Motor neuron (in vitro differentiated cells): ENCODE measurements at regions not wholly inside any gene's neighbourhood (a gene's known extent, or its start where the extent isn't known, plus 50 kb on each side); places are given as distances from the start of the nearest gene placed in this dataset.

ENCODE experiments used
- ATAC-seq, 8 experiments: fragments of 200-7000 bp; cut with Tn5 transposase; replicated peaks in 6 of 8; 2 replicates each; pipeline ENCODE4 v1.8.0; 2021; ENCODE audit warnings: mild to moderate bottlenecking in 8 of 8, moderate library complexity in 8 of 8
- H3K27ac ChIP-seq, 2 donors: fragments of 250-450 bp; sonication (Bioruptor Pico); 2 replicates each; pipeline ENCODE4 v1.9.0; 2021; ENCODE audit warnings: antibody characterized with exemption in 2 of 2, mild to moderate bottlenecking in 2 of 2, moderate library complexity in 1 of 2
- H3K4me1 ChIP-seq, 2 donors: fragments of 250-450 bp; sonication (Bioruptor Pico); replicated peaks in 1 of 2; 2 replicates each; pipeline ENCODE4 v1.6.1; 2021; ENCODE audit warnings: antibody characterized with exemption in 2 of 2, mild to moderate bottlenecking in 2 of 2, moderate library complexity in 1 of 2
- H3K4me3 ChIP-seq, 5 donors: fragments of 250-450 bp; sonication (Bioruptor Pico); 2 replicates each; pipeline ENCODE4 v1.9.0; 2021; ENCODE audit warnings: antibody characterized with exemption in 5 of 5, mild to moderate bottlenecking in 5 of 5, moderate library complexity in 4 of 5
- WGBS, 10 experiments: fragments of 450-650 bp; shearing (Covaris generic); methylation state at CpG; one replicate each; pipeline ENCODE4 v1.0.0; 2022; 5-methylcytosine and 5-hydroxymethylcytosine counted together
- in situ Hi-C, 9 experiments: fragments of 400-800 bp; cut with MboI; loops; one replicate each; pipeline ENCODE4 v1.15.0; 2021; ENCODE audit warnings: low sequenced_read_pairs in 9 of 9, low pct_unique_long_range_greater_than_20kb in 2 of 9; ENCODE audit not compliant: unreplicated experiment in 9 of 9

- no peak overlapping the region for H3K27ac ChIP-seq
- H3K4me1 ChIP-seq, result no peaks in the 10 kb centered on the region
- 62 to 94% (median 89%) methylated on average over 1 to 2 of the region's 2 CpGs; no CpG with 5 or more reads in 2 of the 10 experiments for WGBS, 10 experiments
- in situ Hi-C loops, result no loop called here
- ATAC-seq, result no peak
- no peak overlapping the region for H3K4me3 ChIP-seq
These were observed 300.7 kb upstream of the SNX7 start for GRCh38 chr1:98360864-98361263.

- H3K27ac ChIP-seq, result no peak overlapping the region
- 0 to 100% (median 64%) methylated on average over 1 to 2 of the region's 3 CpGs; no CpG with 5 or more reads in 1 of the 10 experiments for WGBS, 10 experiments
- peak in 2 of 8 experiments; percentile 71 to 81 for ATAC-seq
- in situ Hi-C loops, result no loop called here
- no peak overlapping the region for H3K4me3 ChIP-seq
- H3K4me1 ChIP-seq, result no peaks in the 10 kb centered on the region
These were observed 305.7 kb upstream of the SNX7 start for GRCh38 chr1:98355656-98356383.

- in situ Hi-C loops, result no loop called here
- peak in 2 of 8 experiments; percentile 60 to 69 for ATAC-seq
- Histone ChIP-seq H3K4me3 (no peak overlapping the region), H3K27ac (no peak overlapping the region), H3K4me1 (no peaks in the 10 kb centered on the region)
- 72 to 100% (median 94%) methylated on average over 2 to 3 of the region's 3 CpGs; no CpG with 5 or more reads in 1 of the 10 experiments for whole genome bisulfite sequencing, 10 experiments
These were observed 309.1 kb upstream of the SNX7 start for GRCh38 chr1:98352378-98352777.

GRCh38 chr1:98351561-98351960, 310.0 kb upstream of the SNX7 start:
- 54 to 100% (median 93%) methylated on average over 1 to 5 of the region's 5 CpGs; no CpG with 5 or more reads in 2 of the 10 experiments for WGBS, 10 experiments
- H3K4me1 ChIP-seq, result no peaks in the 10 kb centered on the region
- no peak overlapping the region for H3K4me3 ChIP-seq
- in situ Hi-C loops, result no loop called here
- H3K27ac ChIP-seq, result no peak overlapping the region
- no peak for ATAC-seq

GRCh38 chr1:98345417-98345816, 316.1 kb upstream of the SNX7 start:
- no peaks in the 10 kb centered on the region for H3K4me1 ChIP-seq
- no peak overlapping the region for H3K27ac ChIP-seq
- H3K4me3 ChIP-seq, result no peak overlapping the region
- WGBS, 10 experiments, result 69 to 100% (median 89%) methylated on average over 1 to 2 of the region's 2 CpGs; no CpG with 5 or more reads in 1 of the 10 experiments
- no peak for ATAC-seq
- in situ Hi-C loops, result no loop called here

- Histone ChIP-seq H3K4me1 (no peaks in the 10 kb centered on the region), H3K27ac (no peak overlapping the region), H3K4me3 (no peak overlapping the region)
- WGBS, 10 experiments, result 26 to 100% (median 67%) methylated on average over 1 to 3 of the region's 3 CpGs; no CpG with 5 or more reads in 1 of the 10 experiments
- in situ Hi-C loops, result no loop called here
- ATAC-seq, result no peak
These were observed 316.8 kb upstream of the SNX7 start for GRCh38 chr1:98344731-98345130.

- H3K27ac ChIP-seq, result no peak overlapping the region
- H3K4me1 ChIP-seq, result no peaks in the 10 kb centered on the region
- no peak for ATAC-seq
- WGBS, 10 experiments, result 29 to 100% (median 67%) methylated on average over 1 of the region's 1 CpG; no CpG with 5 or more reads in 3 of the 10 experiments
- no peak overlapping the region for H3K4me3 ChIP-seq
- in situ Hi-C loops, result no loop called here
These were observed 319.0 kb upstream of the SNX7 start for GRCh38 chr1:98342566-98342965.

GRCh38 chr1:98340511-98340910, 321.0 kb upstream of the SNX7 start:
- H3K4me1 ChIP-seq, result no peaks in the 10 kb centered on the region
- no peak for ATAC-seq
- no peak overlapping the region for H3K4me3 ChIP-seq
- no peak overlapping the region for H3K27ac ChIP-seq
- WGBS, 10 experiments, result 52 to 100% (median 87%) methylated on average over 1 to 4 of the region's 4 CpGs
- in situ Hi-C loops, result no loop called here

- Histone ChIP-seq H3K4me3 (no peak overlapping the region), H3K27ac (no peak overlapping the region), H3K4me1 (peaks cover 0 to 4% of the 10 kb centered on the region in 2 donors)
- in situ Hi-C loops, result no loop called here
- 81 to 100% (median 93%) methylated on average over 1 to 5 of the region's 5 CpGs; no CpG with 5 or more reads in 1 of the 10 experiments for WGBS, 10 experiments
- ATAC-seq, result no peak
These were observed 324.9 kb upstream of the SNX7 start for GRCh38 chr1:98336472-98337083.

- Histone ChIP-seq H3K4me1 (peaks cover 0 to 4% of the 10 kb centered on the region in 2 donors), H3K27ac (no peak overlapping the region), H3K4me3 (no peak overlapping the region)
- peak in 4 of 8 experiments; percentile 26 to 57 (median 32) for ATAC-seq
- in situ Hi-C loops, result no loop called here
- 17 to 100% (median 76%) methylated on average over 1 to 3 of the region's 3 CpGs for WGBS, 10 experiments
These were observed 327.6 kb upstream of the SNX7 start for GRCh38 chr1:98333936-98334335.

GRCh38 chr1:98333406-98333805, 328.1 kb upstream of the SNX7 start:
- no peak for ATAC-seq
- H3K4me3 ChIP-seq, result no peak overlapping the region
- 67 to 100% (median 90%) methylated on average over 1 to 3 of the region's 3 CpGs; no CpG with 5 or more reads in 2 of the 10 experiments for WGBS, 10 experiments
- peaks cover 0 to 4% of the 10 kb centered on the region in 2 donors for H3K4me1 ChIP-seq
- in situ Hi-C loops, result no loop called here
- no peak overlapping the region for H3K27ac ChIP-seq

GRCh38 chr1:98331718-98332311, 329.7 kb upstream of the SNX7 start:
- ATAC-seq, result peak in 1 of 8 experiments; percentile 49
- Histone ChIP-seq H3K27ac (no peak overlapping the region), H3K4me3 (no peak overlapping the region), H3K4me1 (peaks cover 0 to 4% of the 10 kb centered on the region in 2 donors)
- in situ Hi-C loops, result no loop called here
- WGBS, 10 experiments, result 0 to 95% (median 89%) methylated on average over 2 to 5 of the region's 5 CpGs

- H3K4me3 ChIP-seq, result no peak overlapping the region
- peak in 3 of 8 experiments; percentile 74 to 90 (median 90) for ATAC-seq
- in situ Hi-C loops, result no loop called here
- 0 to 100% (median 57%) methylated on average over 1 to 3 of the region's 3 CpGs for WGBS, 10 experiments
- peaks cover 0 to 4% of the 10 kb centered on the region in 2 donors for H3K4me1 ChIP-seq
- no peak overlapping the region for H3K27ac ChIP-seq
These were observed 330.3 kb upstream of the SNX7 start for GRCh38 chr1:98331243-98331642.
